Upper lobe of right lung (tissue), 1 donor: ENCODE measurements at regions not wholly inside any gene's neighbourhood (a gene's known extent, or its start where the extent isn't known, plus 50 kb on each side); places are given as distances from the start of the nearest gene placed in this dataset.
A peak's percentile ranks its signal among the peaks of the same experiment; 100 is the strongest.
"Not testable (repeated sequence)": the region's sequence is repeated elsewhere in the genome, so short reads cannot be mapped to it uniquely, and the experiment has no call there.

Experiments
- ATAC-seq: fragments of 200-7000 bp; cut with Tn5 transposase; one replicate; pipeline ENCODE4 v1.9.1; 2020; ENCODE audit warnings: mild to moderate bottlenecking, moderate library complexity
- DNase-seq: peaks from one replicate; pipeline ENCODE4 v3.0.0-alpha.2; 2020
- H3K27ac ChIP-seq: fragments of 200-600 bp; one replicate; pipeline ENCODE4 v1.8.0; 2022
- H3K27me3 ChIP-seq: fragments of 200-600 bp; one replicate; pipeline ENCODE4 v1.8.0; 2022; ENCODE audit warnings: mild to moderate bottlenecking
- H3K36me3 ChIP-seq: fragments of 200-600 bp; one replicate; pipeline ENCODE4 v1.8.0; 2022
- H3K4me1 ChIP-seq: fragments of 200-600 bp; one replicate; pipeline ENCODE4 v1.8.0; 2022
- H3K4me3 ChIP-seq: fragments of 200-600 bp; one replicate; pipeline ENCODE4 v1.8.0; 2022; ENCODE audit warnings: mild to moderate bottlenecking
- H3K9me3 ChIP-seq: fragments of 200-600 bp; one replicate; pipeline ENCODE4 v1.8.0; 2022
- CTCF ChIP-seq: fragments of 200-600 bp; IDR thresholded peaks from one replicate; pipeline ENCODE4 v1.8.0; 2022; ENCODE audit warnings: antibody characterized with exemption
- intact Hi-C: fragments of 100-400 bp; cut with DNase I; formaldehyde crosslinking; loops from one replicate; pipeline ENCODE4 v1.11.0; 2022
- donor health status: DM: no; HTN: yes; CAD: no; lungs with severe emphysema.

- DNase-seq (no peak), ATAC-seq (no peak)
- Histone ChIP-seq H3K27ac (no peak overlapping the region), H3K36me3 (no peaks in the 10 kb centered on the region), H3K4me3 (no peak overlapping the region), H3K27me3 (no peaks in the 10 kb centered on the region), H3K9me3 (no peaks in the 10 kb centered on the region), H3K4me1 (no peaks in the 10 kb centered on the region)
- TF ChIP-seq CTCF = no peak
- intact Hi-C loops = no loop called here
Measured at GRCh38 chr14:95776798-95777534, 63.0 kb upstream of the TCL1A start.

- TF ChIP-seq CTCF = peak; percentile 92
- no peak for DNase-seq
- no peaks in the 10 kb centered on the region for H3K4me1 ChIP-seq
- H3K9me3 ChIP-seq = no peaks in the 10 kb centered on the region
- no peaks in the 10 kb centered on the region for H3K27me3 ChIP-seq
- H3K4me3 ChIP-seq = no peak overlapping the region
- no peaks in the 10 kb centered on the region for H3K36me3 ChIP-seq
- intact Hi-C loops = loop anchor here (5.0 kb wide), 1 partner anchor 212 kb away; no protein-coding TSS in a partner anchor
- ATAC-seq = peak; percentile 75
- no peak overlapping the region for H3K27ac ChIP-seq
Measured at GRCh38 chr14:95774265-95775160, 60.6 kb upstream of the TCL1A start.

GRCh38 chr14:95770777-95771176, 56.9 kb upstream of the TCL1A start:
- intact Hi-C loops = loop anchor here (5.0 kb wide), 1 partner anchor 208 kb away; no protein-coding TSS in a partner anchor
- H3K4me3 ChIP-seq = no peak overlapping the region
- TF ChIP-seq CTCF = no peak
- H3K36me3 ChIP-seq = no peaks in the 10 kb centered on the region
- no peak for DNase-seq
- H3K27ac ChIP-seq = no peak overlapping the region
- ATAC-seq = no peak
- no peaks in the 10 kb centered on the region for H3K4me1 ChIP-seq
- H3K9me3 ChIP-seq = no peaks in the 10 kb centered on the region
- H3K27me3 ChIP-seq = no peaks in the 10 kb centered on the region

GRCh38 chr14:95769976-95770375, 56.1 kb upstream of the TCL1A start:
- H3K9me3 ChIP-seq = no peaks in the 10 kb centered on the region
- no peak overlapping the region for H3K27ac ChIP-seq
- H3K4me1 ChIP-seq = no peaks in the 10 kb centered on the region
- intact Hi-C loops = loop anchor here (5.0 kb wide), 1 partner anchor 208 kb away; no protein-coding TSS in a partner anchor
- no peak overlapping the region for H3K4me3 ChIP-seq
- no peaks in the 10 kb centered on the region for H3K27me3 ChIP-seq
- DNase-seq (no peak), ATAC-seq (no peak)
- H3K36me3 ChIP-seq = no peaks in the 10 kb centered on the region
- TF ChIP-seq CTCF = no peak

GRCh38 chr14:95769431-95769830, 55.5 kb upstream of the TCL1A start:
- H3K27ac ChIP-seq, ATAC-seq, DNase-seq, H3K9me3 ChIP-seq, H3K36me3 ChIP-seq, H3K4me3 ChIP-seq, H3K27me3 ChIP-seq, intact Hi-C loops, H3K4me1 ChIP-seq: not testable (repeated sequence)

- Histone ChIP-seq H3K9me3 (no peaks in the 10 kb centered on the region), H3K4me3 (no peak overlapping the region), H3K27me3 (no peaks in the 10 kb centered on the region), H3K27ac (no peak overlapping the region), H3K36me3 (no peaks in the 10 kb centered on the region), H3K4me1 (no peaks in the 10 kb centered on the region)
- no peak for DNase-seq
- intact Hi-C loops = no loop called here
- no peak for TF ChIP-seq CTCF
- ATAC-seq = no peak
Measured at GRCh38 chr14:95765051-95765450, 51.1 kb upstream of the TCL1A start.
